Neural cell (in vitro differentiated cells): ENCODE measurements at regions not wholly inside any gene's neighbourhood (a gene's known extent, or its start where the extent isn't known, plus 50 kb on each side); places are given as distances from the start of the nearest gene placed in this dataset.

Experiments
- EZH2 ChIP-seq: fragments of 200-600, 300-800 bp; shearing (Covaris generic), sonication (generic); IDR thresholded peaks from 2 replicates; pipeline ENCODE4 v1.6.1; 2014; ENCODE audit warnings: antibody characterized with exemption, low read length, borderline replicate concordance, mild to moderate bottlenecking; ENCODE audit not compliant: insufficient read depth, poor library complexity, severe bottlenecking
- MXI1 ChIP-seq: fragments of 450-650 bp; conservative IDR thresholded peaks from 2 replicates; pipeline ENCODE4 v1.6.1; 2014; ENCODE audit warnings: antibody characterized with exemption, mild to moderate bottlenecking; ENCODE audit not compliant: poor library complexity, severe bottlenecking
- TF ChIP-seq, protein P1 (sequence below): fragments of 450-650 bp; IDR thresholded peaks from 2 replicates; pipeline ENCODE4 v1.5.1; 2014; ENCODE audit warnings: antibody characterized with exemption, mild to moderate bottlenecking, moderate library complexity; ENCODE audit not compliant: poor library complexity, severe bottlenecking

DNA sequence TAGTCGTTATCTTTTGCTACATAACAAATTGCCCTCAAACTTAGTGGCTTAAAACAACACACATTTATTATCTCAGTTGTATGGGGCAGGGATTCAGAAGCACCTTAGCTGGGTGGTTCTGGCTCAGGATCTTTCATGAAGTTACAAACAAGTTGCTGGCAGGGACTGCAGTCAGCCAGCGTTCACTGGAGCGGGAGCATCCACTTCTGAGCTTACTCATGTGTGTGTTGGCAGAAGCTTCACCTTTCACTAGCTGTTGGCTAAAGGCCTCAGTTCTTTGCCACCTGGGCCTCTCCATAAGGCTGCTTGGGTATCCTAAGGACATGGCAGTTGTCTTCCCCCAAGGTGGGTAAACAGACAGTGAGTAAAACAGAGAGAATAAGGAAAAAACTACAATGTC is 365.7 kb downstream of the RPS29 start:
- TF ChIP-seq, protein P1, sequence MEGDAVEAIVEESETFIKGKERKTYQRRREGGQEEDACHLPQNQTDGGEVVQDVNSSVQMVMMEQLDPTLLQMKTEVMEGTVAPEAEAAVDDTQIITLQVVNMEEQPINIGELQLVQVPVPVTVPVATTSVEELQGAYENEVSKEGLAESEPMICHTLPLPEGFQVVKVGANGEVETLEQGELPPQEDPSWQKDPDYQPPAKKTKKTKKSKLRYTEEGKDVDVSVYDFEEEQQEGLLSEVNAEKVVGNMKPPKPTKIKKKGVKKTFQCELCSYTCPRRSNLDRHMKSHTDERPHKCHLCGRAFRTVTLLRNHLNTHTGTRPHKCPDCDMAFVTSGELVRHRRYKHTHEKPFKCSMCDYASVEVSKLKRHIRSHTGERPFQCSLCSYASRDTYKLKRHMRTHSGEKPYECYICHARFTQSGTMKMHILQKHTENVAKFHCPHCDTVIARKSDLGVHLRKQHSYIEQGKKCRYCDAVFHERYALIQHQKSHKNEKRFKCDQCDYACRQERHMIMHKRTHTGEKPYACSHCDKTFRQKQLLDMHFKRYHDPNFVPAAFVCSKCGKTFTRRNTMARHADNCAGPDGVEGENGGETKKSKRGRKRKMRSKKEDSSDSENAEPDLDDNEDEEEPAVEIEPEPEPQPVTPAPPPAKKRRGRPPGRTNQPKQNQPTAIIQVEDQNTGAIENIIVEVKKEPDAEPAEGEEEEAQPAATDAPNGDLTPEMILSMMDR, result no peak
- TF ChIP-seq EZH2, result no peak
- no peak for TF ChIP-seq MXI1
